Memory B cell (primary cell): ENCODE measurements at regions not wholly inside any gene's neighbourhood (a gene's known extent, or its start where the extent isn't known, plus 50 kb on each side); places are given as distances from the start of the nearest gene placed in this dataset.
"Not testable (repeated sequence)": the region's sequence is repeated elsewhere in the genome, so short reads cannot be mapped to it uniquely, and the experiment has no call there.

ENCODE experiments used
- ATAC-seq: fragments of 150-1000 bp; cut with Tn5 transposase; 2 replicates; pipeline ENCODE4 v1.10.0; 2021; ENCODE audit warnings: low read depth, mild to moderate bottlenecking, moderate library complexity
- DNase-seq, 2 donors: peaks; one replicate each; pipeline ENCODE4 v3.0.0; 2022; ENCODE audit warnings: low spot score in 2 of 2
- H3K27ac Mint-ChIP-seq: one replicate; pipeline ENCODE4 v1.8.0; 2022; ENCODE audit warnings: mild to moderate bottlenecking, moderate library complexity, mixed read lengths
- H3K27me3 Mint-ChIP-seq: one replicate; pipeline ENCODE4 v1.8.0; 2022; ENCODE audit warnings: mixed read lengths
- H3K36me3 Mint-ChIP-seq: one replicate; pipeline ENCODE4 v1.8.0; 2022; ENCODE audit warnings: mild to moderate bottlenecking, mixed read lengths
- H3K4me1 Mint-ChIP-seq: one replicate; pipeline ENCODE4 v1.8.0; 2022; ENCODE audit warnings: mixed read lengths
- H3K4me3 Mint-ChIP-seq: one replicate; pipeline ENCODE4 v1.8.0; 2022; ENCODE audit warnings: mild to moderate bottlenecking, moderate library complexity, mixed read lengths
- H3K9me3 Mint-ChIP-seq: one replicate; pipeline ENCODE4 v1.8.0; 2022; ENCODE audit warnings: mixed read lengths

GRCh38 chr1:222062640-222063039 is 320.8 kb upstream of the DUSP10 start:
- H3K36me3 Mint-ChIP-seq, result peaks cover 2% of the 10 kb centered on the region
- H3K27me3 Mint-ChIP-seq, result peaks cover 2% of the 10 kb centered on the region
- no peak overlapping the region for H3K4me3 Mint-ChIP-seq
- no peak for DNase-seq
- no peak overlapping the region for H3K27ac Mint-ChIP-seq
- ATAC-seq, result no peak
- no peaks in the 10 kb centered on the region for H3K4me1 Mint-ChIP-seq
- H3K9me3 Mint-ChIP-seq, result peaks cover 9% of the 10 kb centered on the region

- Mint-ChIP-seq H3K27ac (no peak overlapping the region), H3K27me3 (peaks cover 2% of the 10 kb centered on the region), H3K36me3 (peaks cover 2% of the 10 kb centered on the region), H3K4me3 (no peak overlapping the region), H3K4me1 (no peaks in the 10 kb centered on the region), H3K9me3 (peaks cover 9% of the 10 kb centered on the region)
- no peak for ATAC-seq
- no peak for DNase-seq
Measured at GRCh38 chr1:222061711-222062359, 319.9 kb upstream of the DUSP10 start.

- ATAC-seq (no peak), DNase-seq (no peak)
- no peak overlapping the region for H3K4me3 Mint-ChIP-seq
- no peak overlapping the region for H3K27ac Mint-ChIP-seq
- peaks cover 2% of the 10 kb centered on the region for H3K27me3 Mint-ChIP-seq
- H3K9me3 Mint-ChIP-seq, result peaks cover 9% of the 10 kb centered on the region
- H3K36me3 Mint-ChIP-seq, result peaks cover 2% of the 10 kb centered on the region
- H3K4me1 Mint-ChIP-seq, result no peaks in the 10 kb centered on the region
Measured at GRCh38 chr1:222060210-222060916, 318.5 kb upstream of the DUSP10 start.

- Mint-ChIP-seq H3K27me3 (no peaks in the 10 kb centered on the region), H3K4me3 (no peak overlapping the region), H3K36me3 (no peaks in the 10 kb centered on the region), H3K27ac (no peak overlapping the region), H3K9me3 (no peaks in the 10 kb centered on the region), H3K4me1 (no peaks in the 10 kb centered on the region)
- DNase-seq (no peak), ATAC-seq (no peak)
Measured at GRCh38 chr1:222058249-222058648, 316.4 kb upstream of the DUSP10 start.

- Mint-ChIP-seq H3K4me1 (no peaks in the 10 kb centered on the region), H3K9me3 (no peaks in the 10 kb centered on the region), H3K36me3 (no peaks in the 10 kb centered on the region), H3K27me3 (peaks cover 4% of the 10 kb centered on the region), H3K27ac (no peak overlapping the region), H3K4me3 (no peak overlapping the region)
- ATAC-seq (no peak), DNase-seq (no peak)
Measured at GRCh38 chr1:222057162-222057561, 315.3 kb upstream of the DUSP10 start.

- no peaks in the 10 kb centered on the region for H3K4me1 Mint-ChIP-seq
Measured at GRCh38 chr1:222054416-222054815, 312.5 kb upstream of the DUSP10 start.

GRCh38 chr1:222053790-222054294 is 312.0 kb upstream of the DUSP10 start:
- ATAC-seq (no peak), DNase-seq (no peak)
- no peaks in the 10 kb centered on the region for H3K36me3 Mint-ChIP-seq
- no peak overlapping the region for H3K4me3 Mint-ChIP-seq
- no peaks in the 10 kb centered on the region for H3K9me3 Mint-ChIP-seq
- peaks cover 4% of the 10 kb centered on the region for H3K27me3 Mint-ChIP-seq
- H3K27ac Mint-ChIP-seq, result no peak overlapping the region
- peaks cover 2% of the 10 kb centered on the region for H3K4me1 Mint-ChIP-seq

More at GRCh38 chr1:222054416-222054815, 312.5 kb upstream of the DUSP10 start:
- ATAC-seq, result no peak
- H3K27me3 Mint-ChIP-seq, result peaks cover 4% of the 10 kb centered on the region
- no peak for DNase-seq
- no peak overlapping the region for H3K27ac Mint-ChIP-seq
- no peaks in the 10 kb centered on the region for H3K9me3 Mint-ChIP-seq
- H3K4me3 Mint-ChIP-seq, result no peak overlapping the region
- H3K36me3 Mint-ChIP-seq, result no peaks in the 10 kb centered on the region

- H3K4me1 Mint-ChIP-seq, H3K36me3 Mint-ChIP-seq, ATAC-seq, DNase-seq, H3K27ac Mint-ChIP-seq, H3K9me3 Mint-ChIP-seq, H3K4me3 Mint-ChIP-seq, H3K27me3 Mint-ChIP-seq: not testable (repeated sequence)
Measured at GRCh38 chr1:222051311-222051710, 309.4 kb upstream of the DUSP10 start.

- not testable (repeated sequence) for H3K9me3 Mint-ChIP-seq, H3K27ac Mint-ChIP-seq, ATAC-seq, H3K27me3 Mint-ChIP-seq, H3K4me3 Mint-ChIP-seq, H3K4me1 Mint-ChIP-seq, DNase-seq, H3K36me3 Mint-ChIP-seq
Measured at GRCh38 chr1:222049661-222050060, 307.8 kb upstream of the DUSP10 start.

GRCh38 chr1:222049176-222049575 is 307.3 kb upstream of the DUSP10 start:
- no peaks in the 10 kb centered on the region for H3K9me3 Mint-ChIP-seq
- no peak overlapping the region for H3K27ac Mint-ChIP-seq
- ATAC-seq (no peak), DNase-seq (no peak)
- no peaks in the 10 kb centered on the region for H3K36me3 Mint-ChIP-seq
- peaks cover 4% of the 10 kb centered on the region for H3K27me3 Mint-ChIP-seq
- no peak overlapping the region for H3K4me3 Mint-ChIP-seq
- peaks cover 4% of the 10 kb centered on the region for H3K4me1 Mint-ChIP-seq

GRCh38 chr1:222048094-222048595 is 306.3 kb upstream of the DUSP10 start:
- Mint-ChIP-seq H3K36me3 (no peaks in the 10 kb centered on the region), H3K27ac (no peak overlapping the region), H3K4me1 (peaks cover 4% of the 10 kb centered on the region), H3K9me3 (no peaks in the 10 kb centered on the region), H3K27me3 (peaks cover 4% of the 10 kb centered on the region), H3K4me3 (no peak overlapping the region)
- DNase-seq, result no peak
- ATAC-seq, result no peak

GRCh38 chr1:222047366-222047765 is 305.5 kb upstream of the DUSP10 start:
- Mint-ChIP-seq H3K4me1 (peaks cover 4% of the 10 kb centered on the region), H3K27me3 (no peaks in the 10 kb centered on the region), H3K27ac (no peak overlapping the region), H3K36me3 (no peaks in the 10 kb centered on the region), H3K4me3 (no peak overlapping the region), H3K9me3 (no peaks in the 10 kb centered on the region)
- DNase-seq (no peak), ATAC-seq (no peak)

GRCh38 chr1:222046684-222047263 is 304.9 kb upstream of the DUSP10 start:
- Mint-ChIP-seq H3K4me1 (peaks cover 4% of the 10 kb centered on the region), H3K36me3 (no peaks in the 10 kb centered on the region), H3K27ac (no peak overlapping the region), H3K9me3 (no peaks in the 10 kb centered on the region), H3K27me3 (no peaks in the 10 kb centered on the region), H3K4me3 (no peak overlapping the region)
- ATAC-seq (no peak), DNase-seq (no peak)

- H3K4me3 Mint-ChIP-seq, result no peak overlapping the region
- H3K36me3 Mint-ChIP-seq, result no peaks in the 10 kb centered on the region
- H3K4me1 Mint-ChIP-seq, result peaks cover 4% of the 10 kb centered on the region
- ATAC-seq (no peak), DNase-seq (no peak)
- H3K27me3 Mint-ChIP-seq, result no peaks in the 10 kb centered on the region
- H3K27ac Mint-ChIP-seq, result no peak overlapping the region
- no peaks in the 10 kb centered on the region for H3K9me3 Mint-ChIP-seq
Measured at GRCh38 chr1:222045786-222046185, 303.9 kb upstream of the DUSP10 start.
